ENCODE measurements at regions not wholly inside any gene's neighbourhood (a gene's known extent, or its start where the extent isn't known, plus 50 kb on each side); places are given as distances from the start of the nearest gene placed in this dataset.

DNA sequence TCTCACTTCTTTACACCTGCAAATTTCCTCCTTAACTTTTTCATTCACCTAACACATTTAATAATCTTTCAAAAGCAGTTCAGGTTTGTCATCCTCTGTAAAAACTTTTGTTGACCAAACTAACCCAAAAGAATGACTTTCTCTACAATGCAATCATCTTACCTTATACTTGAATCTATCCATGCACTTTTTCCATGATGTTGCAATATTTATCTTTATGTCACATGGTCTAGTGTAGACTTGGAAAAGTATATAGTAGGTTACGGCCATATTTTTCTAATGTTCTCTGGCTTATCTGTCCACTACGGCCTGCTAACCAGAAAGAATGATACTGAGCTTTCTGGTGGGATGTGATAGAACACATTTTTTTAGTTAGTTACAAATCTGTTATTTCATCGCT is 431.0 kb upstream of the SOX9 start:
- no peak for DNase-seq (ENCODE audit: low spot score)
- no peak overlapping the region for H3K27ac Mint-ChIP-seq
- no peak overlapping the region for H3K4me3 Mint-ChIP-seq
- ATAC-seq = no peak
- H3K9me3 Mint-ChIP-seq = peaks cover 13% of the 10 kb centered on the region
- POLR2A ChIA-PET = no interaction called here
- TF ChIP-seq ZNF232 (CRISPR knock-in tag; IDR thresholded peaks at IDR 0.05) = no peak
- TF ChIP-seq, protein P1, sequence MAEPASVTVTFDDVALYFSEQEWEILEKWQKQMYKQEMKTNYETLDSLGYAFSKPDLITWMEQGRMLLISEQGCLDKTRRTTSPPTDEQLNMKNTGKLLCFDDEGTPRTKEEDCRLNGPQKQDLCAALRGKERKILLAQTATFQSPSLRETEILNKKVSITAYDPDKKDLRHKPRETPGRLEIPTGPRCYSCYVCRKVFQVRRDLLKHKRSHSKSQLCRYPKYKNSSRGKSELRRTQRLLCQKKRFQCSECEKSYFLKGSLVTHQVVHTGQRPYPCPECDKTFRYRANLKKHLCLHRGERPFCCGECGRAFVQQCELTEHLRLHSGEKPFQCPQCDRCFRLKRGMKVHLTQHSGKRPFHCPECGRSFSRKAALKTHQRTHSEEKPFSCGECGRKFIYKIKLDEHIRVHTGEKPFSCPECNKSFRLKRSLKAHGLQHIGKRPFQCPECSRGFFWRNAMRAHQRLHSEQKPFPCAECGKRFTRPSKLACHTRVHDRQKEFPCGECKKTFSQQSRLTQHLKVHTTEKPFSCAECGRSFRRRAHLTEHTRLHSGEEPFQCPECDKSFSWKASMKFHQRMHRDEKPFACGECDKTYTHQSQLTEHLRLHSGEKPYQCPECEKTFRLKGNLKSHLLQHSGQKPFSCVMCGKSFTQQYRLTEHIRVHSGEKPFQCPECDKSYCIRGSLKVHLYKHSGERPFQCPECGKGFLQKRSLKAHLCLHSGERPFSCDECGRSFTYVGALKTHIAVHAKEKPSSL (CRISPR knock-in tag; conservative IDR thresholded peaks at IDR 0.05) = no peak
- TF ChIP-seq CBFB (CRISPR knock-in tag; IDR thresholded peaks at IDR 0.05; ENCODE audit: low read depth) = no peak
- no peak for TF ChIP-seq FOXK1 (CRISPR knock-in tag; IDR thresholded peaks at IDR 0.05)
- no peak for TF ChIP-seq SMAD3 (CRISPR knock-in tag; IDR thresholded peaks at IDR 0.05; ENCODE audit: borderline replicate concordance)
- TF ChIP-seq FOXP1 (CRISPR knock-in tag; IDR thresholded peaks at IDR 0.05; ENCODE audit: borderline replicate concordance) = no peak
- no peak for TF ChIP-seq ZNF423 (CRISPR knock-in tag; IDR thresholded peaks at IDR 0.05)
- H3K4me1 Mint-ChIP-seq = no peaks in the 10 kb centered on the region
- H3K36me3 Mint-ChIP-seq = no peaks in the 10 kb centered on the region; the same call in 1 of the 2 replicates
- H3K27me3 Mint-ChIP-seq (ENCODE audit: low read depth) = no peaks in the 10 kb centered on the region; the same call in 1 of the 2 replicates
- CTCF ChIA-PET = no interaction called here

DNA sequence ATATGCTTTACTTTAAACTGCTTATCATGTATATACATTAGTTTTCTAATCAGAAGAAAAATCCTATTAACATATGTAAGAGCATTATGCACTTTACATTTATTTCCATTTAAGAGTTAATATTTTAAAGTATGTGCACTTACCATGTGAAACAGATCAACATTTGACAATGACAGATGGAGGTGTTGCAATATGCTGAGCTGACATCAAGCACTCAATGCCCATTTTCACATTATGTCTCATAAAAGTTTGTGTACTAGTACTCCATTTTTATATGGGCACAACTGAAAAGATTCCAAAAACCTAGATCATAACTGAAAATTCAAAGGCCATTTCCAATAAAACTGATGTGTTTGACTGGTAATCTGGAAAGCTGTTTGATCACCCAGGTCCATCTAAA is 420.9 kb upstream of the SOX9 start:
- POLR2A ChIA-PET = no interaction called here
- ATAC-seq (no peak), DNase-seq (ENCODE audit: low spot score) (no peak)
- CTCF ChIA-PET = no interaction called here
- TF ChIP-seq RORB (CRISPR knock-in tag; IDR thresholded peaks at IDR 0.05) (no peak), TCF7 (CRISPR knock-in tag; IDR thresholded peaks at IDR 0.05; ENCODE audit: low read depth) (no peak), FOXJ3 (CRISPR knock-in tag; IDR thresholded peaks at IDR 0.05; ENCODE audit: borderline replicate concordance) (no peak), ZNF232 (CRISPR knock-in tag; IDR thresholded peaks at IDR 0.05) (no peak), USF1 (CRISPR knock-in tag; IDR thresholded peaks at IDR 0.05) (no peak), HMGA2 (CRISPR knock-in tag; IDR thresholded peaks at IDR 0.05) (no peak)
- TF ChIP-seq, protein P2, sequence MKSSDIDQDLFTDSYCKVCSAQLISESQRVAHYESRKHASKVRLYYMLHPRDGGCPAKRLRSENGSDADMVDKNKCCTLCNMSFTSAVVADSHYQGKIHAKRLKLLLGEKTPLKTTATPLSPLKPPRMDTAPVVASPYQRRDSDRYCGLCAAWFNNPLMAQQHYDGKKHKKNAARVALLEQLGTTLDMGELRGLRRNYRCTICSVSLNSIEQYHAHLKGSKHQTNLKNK (CRISPR knock-in tag; IDR thresholded peaks at IDR 0.05) = no peak
- TF ChIP-seq, protein P3, sequence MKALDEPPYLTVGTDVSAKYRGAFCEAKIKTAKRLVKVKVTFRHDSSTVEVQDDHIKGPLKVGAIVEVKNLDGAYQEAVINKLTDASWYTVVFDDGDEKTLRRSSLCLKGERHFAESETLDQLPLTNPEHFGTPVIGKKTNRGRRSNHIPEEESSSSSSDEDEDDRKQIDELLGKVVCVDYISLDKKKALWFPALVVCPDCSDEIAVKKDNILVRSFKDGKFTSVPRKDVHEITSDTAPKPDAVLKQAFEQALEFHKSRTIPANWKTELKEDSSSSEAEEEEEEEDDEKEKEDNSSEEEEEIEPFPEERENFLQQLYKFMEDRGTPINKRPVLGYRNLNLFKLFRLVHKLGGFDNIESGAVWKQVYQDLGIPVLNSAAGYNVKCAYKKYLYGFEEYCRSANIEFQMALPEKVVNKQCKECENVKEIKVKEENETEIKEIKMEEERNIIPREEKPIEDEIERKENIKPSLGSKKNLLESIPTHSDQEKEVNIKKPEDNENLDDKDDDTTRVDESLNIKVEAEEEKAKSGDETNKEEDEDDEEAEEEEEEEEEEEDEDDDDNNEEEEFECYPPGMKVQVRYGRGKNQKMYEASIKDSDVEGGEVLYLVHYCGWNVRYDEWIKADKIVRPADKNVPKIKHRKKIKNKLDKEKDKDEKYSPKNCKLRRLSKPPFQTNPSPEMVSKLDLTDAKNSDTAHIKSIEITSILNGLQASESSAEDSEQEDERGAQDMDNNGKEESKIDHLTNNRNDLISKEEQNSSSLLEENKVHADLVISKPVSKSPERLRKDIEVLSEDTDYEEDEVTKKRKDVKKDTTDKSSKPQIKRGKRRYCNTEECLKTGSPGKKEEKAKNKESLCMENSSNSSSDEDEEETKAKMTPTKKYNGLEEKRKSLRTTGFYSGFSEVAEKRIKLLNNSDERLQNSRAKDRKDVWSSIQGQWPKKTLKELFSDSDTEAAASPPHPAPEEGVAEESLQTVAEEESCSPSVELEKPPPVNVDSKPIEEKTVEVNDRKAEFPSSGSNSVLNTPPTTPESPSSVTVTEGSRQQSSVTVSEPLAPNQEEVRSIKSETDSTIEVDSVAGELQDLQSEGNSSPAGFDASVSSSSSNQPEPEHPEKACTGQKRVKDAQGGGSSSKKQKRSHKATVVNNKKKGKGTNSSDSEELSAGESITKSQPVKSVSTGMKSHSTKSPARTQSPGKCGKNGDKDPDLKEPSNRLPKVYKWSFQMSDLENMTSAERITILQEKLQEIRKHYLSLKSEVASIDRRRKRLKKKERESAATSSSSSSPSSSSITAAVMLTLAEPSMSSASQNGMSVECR (CRISPR knock-in tag; IDR thresholded peaks at IDR 0.05; ENCODE audit: borderline replicate concordance) = no peak
- Mint-ChIP-seq H3K4me3 (no peak overlapping the region), H3K4me1 (no peaks in the 10 kb centered on the region), H3K27me3 (ENCODE audit: low read depth) (no peaks in the 10 kb centered on the region), H3K27ac (no peak overlapping the region), H3K9me3 (peaks cover 13% of the 10 kb centered on the region), H3K36me3 (0 out of 2 replicates have a peak, but pooled peaks cover 3% of the 10 kb centered on the region)

GRCh38 chr17:71703701-71704100 is 417.1 kb upstream of the SOX9 start:
- Mint-ChIP-seq H3K4me1 (no peaks in the 10 kb centered on the region), H3K27me3 (ENCODE audit: low read depth) (no peaks in the 10 kb centered on the region), H3K9me3 (peaks cover 20% of the 10 kb centered on the region), H3K36me3 (0 out of 2 replicates have a peak, but pooled peaks cover 3% of the 10 kb centered on the region), H3K27ac (no peak overlapping the region), H3K4me3 (no peak overlapping the region)
- ChIA-PET POLR2A (no interaction called here), CTCF (no interaction called here)
- ATAC-seq = no peak
- no peak for DNase-seq (ENCODE audit: low spot score)
- TF ChIP-seq SP1 (CRISPR knock-in tag; conservative IDR thresholded peaks at IDR 0.05) (no peak), CDX4 (CRISPR knock-in tag; IDR thresholded peaks at IDR 0.05; ENCODE audit: borderline replicate concordance) (no peak), ZNF416 (CRISPR knock-in tag; IDR thresholded peaks at IDR 0.05) (no peak), GRHL2 (CRISPR knock-in tag; IDR thresholded peaks at IDR 0.05; ENCODE audit: insufficient replicate concordance, severe bottlenecking) (no peak), MAX (CRISPR knock-in tag; IDR thresholded peaks at IDR 0.05) (no peak), FOXK1 (CRISPR knock-in tag; IDR thresholded peaks at IDR 0.05) (no peak), NFE2L1 (CRISPR knock-in tag; IDR thresholded peaks at IDR 0.05) (no peak), ZNF138 (CRISPR knock-in tag; conservative IDR thresholded peaks at IDR 0.05) (no peak), RELA (CRISPR knock-in tag; IDR thresholded peaks at IDR 0.05; ENCODE audit: borderline replicate concordance) (no peak), NR3C1 (CRISPR knock-in tag; conservative IDR thresholded peaks at IDR 0.05; ENCODE audit: low read depth) (no peak)
- TF ChIP-seq, protein P4, sequence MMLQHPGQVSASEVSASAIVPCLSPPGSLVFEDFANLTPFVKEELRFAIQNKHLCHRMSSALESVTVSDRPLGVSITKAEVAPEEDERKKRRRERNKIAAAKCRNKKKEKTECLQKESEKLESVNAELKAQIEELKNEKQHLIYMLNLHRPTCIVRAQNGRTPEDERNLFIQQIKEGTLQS (CRISPR knock-in tag; conservative IDR thresholded peaks at IDR 0.05) = no peak
